ENCODE measurements at regions not wholly inside any gene's neighbourhood (a gene's known extent, or its start where the extent isn't known, plus 50 kb on each side); places are given as distances from the start of the nearest gene placed in this dataset.

- POLR2A ChIA-PET, result no interaction called here
- CTCF ChIA-PET, result interaction anchor here (1.1 kb wide), 2 partner anchors 20 to 490 kb away, joined by 3 to 4 read pairs; no protein-coding TSS in a partner anchor
- Histone ChIP-seq H3K79me2 (ENCODE audit: insufficient read depth) (no peaks in the 10 kb centered on the region), H4K20me1 (ENCODE audit: insufficient read depth) (no peaks in the 10 kb centered on the region), H3K4me2 (no peak overlapping the region), H3K9ac (no peak overlapping the region), H2AFZ (ENCODE audit: low read depth) (no peak overlapping the region), H3K27me3 (ENCODE audit: insufficient read depth) (no peaks in the 10 kb centered on the region), H3K4me3 (ENCODE audit: low read depth in 2 of 2, low read length in 1 of 2) (no peak overlapping the region), H3K27ac (ENCODE audit: low read depth in 2 of 2, low read length in 1 of 2) (no peak overlapping the region), H3K9me3 (no peaks in the 10 kb centered on the region), H3K4me1 (ENCODE audit: control insufficient read depth in 1 of 2, insufficient read depth in 2 of 2, low read depth in 1 of 2, low read length in 1 of 2) (peaks cover 4% of the 10 kb centered on the region in 2 experiments; a peak in 3 of 4 replicates), H3F3A (replicated peaks; ENCODE audit: insufficient read depth) (peaks cover 4% of the 10 kb centered on the region), H3K9me2 (no peaks in the 10 kb centered on the region), H3K36me3 (replicated peaks in 1 of 2; ENCODE audit: control insufficient read depth in 1 of 2, insufficient read depth in 2 of 2, low read length in 1 of 2) (no peaks in the 10 kb centered on the region)
- TF ChIP-seq EP300 (IDR thresholded peaks at IDR 0.05; ENCODE audit: borderline replicate concordance in 1 of 2, low read depth in 1 of 2, low read length in 1 of 2) (no peak), RFX5 (IDR thresholded peaks at IDR 0.05; ENCODE audit: low read length) (no peak), MEF2A (IDR thresholded peaks at IDR 0.05; ENCODE audit: borderline replicate concordance, low read depth) (no peak), FOXM1 (IDR thresholded peaks at IDR 0.05; ENCODE audit: low read depth) (no peak), IRF3 (IDR thresholded peaks at IDR 0.05; ENCODE audit: low read depth, low read length) (no peak), RXRA (IDR thresholded peaks at IDR 0.05; ENCODE audit: borderline replicate concordance, low read depth) (no peak), SIN3A (IDR thresholded peaks at IDR 0.05; ENCODE audit: borderline replicate concordance, low read depth, low read length) (no peak), RAD21 (IDR thresholded peaks at IDR 0.05; ENCODE audit: low read length) (no peak), GABPA (IDR thresholded peaks at IDR 0.05; ENCODE audit: low read depth) (no peak), RCOR1 (IDR thresholded peaks at IDR 0.05; ENCODE audit: low read length) (no peak), MAX (IDR thresholded peaks at IDR 0.05; ENCODE audit: low read depth) (no peak), YY1 (IDR thresholded peaks at IDR 0.05; ENCODE audit: low read depth) (no peak)
- TF ChIP-seq, protein P1, sequence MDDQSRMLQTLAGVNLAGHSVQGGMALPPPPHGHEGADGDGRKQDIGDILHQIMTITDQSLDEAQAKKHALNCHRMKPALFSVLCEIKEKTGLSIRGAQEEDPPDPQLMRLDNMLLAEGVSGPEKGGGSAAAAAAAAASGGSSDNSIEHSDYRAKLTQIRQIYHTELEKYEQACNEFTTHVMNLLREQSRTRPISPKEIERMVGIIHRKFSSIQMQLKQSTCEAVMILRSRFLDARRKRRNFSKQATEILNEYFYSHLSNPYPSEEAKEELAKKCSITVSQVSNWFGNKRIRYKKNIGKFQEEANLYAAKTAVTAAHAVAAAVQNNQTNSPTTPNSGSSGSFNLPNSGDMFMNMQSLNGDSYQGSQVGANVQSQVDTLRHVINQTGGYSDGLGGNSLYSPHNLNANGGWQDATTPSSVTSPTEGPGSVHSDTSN (IDR thresholded peaks at IDR 0.05), result no peak
- TF ChIP-seq, protein P2, sequence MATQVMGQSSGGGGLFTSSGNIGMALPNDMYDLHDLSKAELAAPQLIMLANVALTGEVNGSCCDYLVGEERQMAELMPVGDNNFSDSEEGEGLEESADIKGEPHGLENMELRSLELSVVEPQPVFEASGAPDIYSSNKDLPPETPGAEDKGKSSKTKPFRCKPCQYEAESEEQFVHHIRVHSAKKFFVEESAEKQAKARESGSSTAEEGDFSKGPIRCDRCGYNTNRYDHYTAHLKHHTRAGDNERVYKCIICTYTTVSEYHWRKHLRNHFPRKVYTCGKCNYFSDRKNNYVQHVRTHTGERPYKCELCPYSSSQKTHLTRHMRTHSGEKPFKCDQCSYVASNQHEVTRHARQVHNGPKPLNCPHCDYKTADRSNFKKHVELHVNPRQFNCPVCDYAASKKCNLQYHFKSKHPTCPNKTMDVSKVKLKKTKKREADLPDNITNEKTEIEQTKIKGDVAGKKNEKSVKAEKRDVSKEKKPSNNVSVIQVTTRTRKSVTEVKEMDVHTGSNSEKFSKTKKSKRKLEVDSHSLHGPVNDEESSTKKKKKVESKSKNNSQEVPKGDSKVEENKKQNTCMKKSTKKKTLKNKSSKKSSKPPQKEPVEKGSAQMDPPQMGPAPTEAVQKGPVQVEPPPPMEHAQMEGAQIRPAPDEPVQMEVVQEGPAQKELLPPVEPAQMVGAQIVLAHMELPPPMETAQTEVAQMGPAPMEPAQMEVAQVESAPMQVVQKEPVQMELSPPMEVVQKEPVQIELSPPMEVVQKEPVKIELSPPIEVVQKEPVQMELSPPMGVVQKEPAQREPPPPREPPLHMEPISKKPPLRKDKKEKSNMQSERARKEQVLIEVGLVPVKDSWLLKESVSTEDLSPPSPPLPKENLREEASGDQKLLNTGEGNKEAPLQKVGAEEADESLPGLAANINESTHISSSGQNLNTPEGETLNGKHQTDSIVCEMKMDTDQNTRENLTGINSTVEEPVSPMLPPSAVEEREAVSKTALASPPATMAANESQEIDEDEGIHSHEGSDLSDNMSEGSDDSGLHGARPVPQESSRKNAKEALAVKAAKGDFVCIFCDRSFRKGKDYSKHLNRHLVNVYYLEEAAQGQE (IDR thresholded peaks at IDR 0.05; ENCODE audit: low read depth, low read length), result no peak
- TF ChIP-seq, protein P3, sequence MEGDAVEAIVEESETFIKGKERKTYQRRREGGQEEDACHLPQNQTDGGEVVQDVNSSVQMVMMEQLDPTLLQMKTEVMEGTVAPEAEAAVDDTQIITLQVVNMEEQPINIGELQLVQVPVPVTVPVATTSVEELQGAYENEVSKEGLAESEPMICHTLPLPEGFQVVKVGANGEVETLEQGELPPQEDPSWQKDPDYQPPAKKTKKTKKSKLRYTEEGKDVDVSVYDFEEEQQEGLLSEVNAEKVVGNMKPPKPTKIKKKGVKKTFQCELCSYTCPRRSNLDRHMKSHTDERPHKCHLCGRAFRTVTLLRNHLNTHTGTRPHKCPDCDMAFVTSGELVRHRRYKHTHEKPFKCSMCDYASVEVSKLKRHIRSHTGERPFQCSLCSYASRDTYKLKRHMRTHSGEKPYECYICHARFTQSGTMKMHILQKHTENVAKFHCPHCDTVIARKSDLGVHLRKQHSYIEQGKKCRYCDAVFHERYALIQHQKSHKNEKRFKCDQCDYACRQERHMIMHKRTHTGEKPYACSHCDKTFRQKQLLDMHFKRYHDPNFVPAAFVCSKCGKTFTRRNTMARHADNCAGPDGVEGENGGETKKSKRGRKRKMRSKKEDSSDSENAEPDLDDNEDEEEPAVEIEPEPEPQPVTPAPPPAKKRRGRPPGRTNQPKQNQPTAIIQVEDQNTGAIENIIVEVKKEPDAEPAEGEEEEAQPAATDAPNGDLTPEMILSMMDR (IDR thresholded peaks at IDR 0.05), result no peak
- TF ChIP-seq, protein P4, sequence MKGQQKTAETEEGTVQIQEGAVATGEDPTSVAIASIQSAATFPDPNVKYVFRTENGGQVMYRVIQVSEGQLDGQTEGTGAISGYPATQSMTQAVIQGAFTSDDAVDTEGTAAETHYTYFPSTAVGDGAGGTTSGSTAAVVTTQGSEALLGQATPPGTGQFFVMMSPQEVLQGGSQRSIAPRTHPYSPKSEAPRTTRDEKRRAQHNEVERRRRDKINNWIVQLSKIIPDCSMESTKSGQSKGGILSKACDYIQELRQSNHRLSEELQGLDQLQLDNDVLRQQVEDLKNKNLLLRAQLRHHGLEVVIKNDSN (IDR thresholded peaks at IDR 0.05; ENCODE audit: borderline replicate concordance, low read depth), result no peak
- WGBS (ENCODE audit: low lambda C conversion rate), result 59% methylated on average over 3 of the region's 3 CpGs
- DNase-seq, result no peak
Observed at GRCh38 chr3:69651765-69652164, 87.5 kb upstream of the MITF start.

Measured in SK-N-SH (cell line).